GM12891 (cell line): ENCODE measurements at regions not wholly inside any gene's neighbourhood (a gene's known extent, or its start where the extent isn't known, plus 50 kb on each side); places are given as distances from the start of the nearest gene placed in this dataset.

Experiments
- PAX5 ChIP-seq: IDR thresholded peaks from 2 replicates; pipeline ENCODE4 v1.6.1; 2011; ENCODE audit warnings: low read length, moderate library complexity, mild to moderate bottlenecking; ENCODE audit not compliant: insufficient read depth, severe bottlenecking
- POLR2A ChIP-seq: IDR thresholded peaks from 2 replicates; pipeline ENCODE4 v1.6.1; 2011; ENCODE audit warnings: low read depth, low read length, control low read depth
- POLR2AphosphoS5 ChIP-seq: IDR thresholded peaks from 2 replicates; pipeline ENCODE4 v1.6.1; 2011; ENCODE audit warnings: low read depth, low read length, control low read depth
- POU2F2 ChIP-seq: IDR thresholded peaks from 2 replicates; pipeline ENCODE4 v1.6.1; 2011; ENCODE audit warnings: low read depth, mild to moderate bottlenecking, control low read depth, low read length, moderate library complexity
- SPI1 ChIP-seq: IDR thresholded peaks from 2 replicates; pipeline ENCODE4 v1.6.1; 2011; ENCODE audit warnings: low read depth, low read length, control low read depth
- TAF1 ChIP-seq: IDR thresholded peaks from 2 replicates; pipeline ENCODE4 v1.6.1; 2011; ENCODE audit warnings: low read depth, low read length, control low read depth

DNA sequence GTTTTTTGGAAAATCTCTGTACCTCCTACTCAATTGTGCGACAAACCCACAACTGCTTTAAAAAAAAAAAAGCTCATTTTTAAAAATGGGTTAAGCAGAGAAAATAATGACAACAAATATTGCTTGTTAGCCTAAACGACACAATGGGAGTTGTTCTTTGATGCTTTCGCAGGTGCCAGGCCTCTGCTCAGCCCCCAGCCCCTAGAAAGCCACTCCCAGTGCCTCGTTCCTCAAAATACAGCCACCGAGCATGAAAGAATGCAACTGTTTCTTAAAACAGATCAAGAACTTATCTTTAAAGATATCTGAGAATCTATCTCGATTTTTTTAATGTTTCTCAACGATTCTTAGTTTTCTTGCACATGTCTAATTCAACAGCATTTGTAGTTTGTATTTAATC lies 85.2 kb upstream of the PFKP start:
- no peak for TF ChIP-seq SPI1
- TF ChIP-seq POLR2A: no peak
- TF ChIP-seq POLR2AphosphoS5: no peak
- TF ChIP-seq TAF1: no peak
- no peak for TF ChIP-seq POU2F2
- no peak for TF ChIP-seq PAX5
